Neutrophil (primary cell): ENCODE measurements at regions not wholly inside any gene's neighbourhood (a gene's known extent, or its start where the extent isn't known, plus 50 kb on each side); places are given as distances from the start of the nearest gene placed in this dataset.
"Not testable (repeated sequence)": the region's sequence is repeated elsewhere in the genome, so short reads cannot be mapped to it uniquely, and the experiment has no call there.

Source experiments
- H3K27ac ChIP-seq: fragments of 200-600 bp; sonication (generic); 2 replicates; pipeline ENCODE4 v1.5.1; 2016; ENCODE audit warnings: mild to moderate bottlenecking, moderate library complexity
- H3K27me3 ChIP-seq: fragments of 200-600 bp; sonication (generic); 2 replicates; pipeline ENCODE4 v1.6.0; 2016; ENCODE audit warnings: mild to moderate bottlenecking
- H3K36me3 ChIP-seq: fragments of 200-600 bp; sonication (generic); 2 replicates; pipeline ENCODE4 v1.5.1; 2017
- H3K4me1 ChIP-seq, 2 experiments: fragments of 200-600 bp in 1 of 2; sonication (generic) in 1 of 2; 1 replicate in 1 of 2; 2 replicates in 1 of 2; pipeline versions ENCODE4 v1.5.1 to v1.6.1; 2013 to 2016; ENCODE audit warnings: low read depth in 1 of 2, low read length in 1 of 2, mild to moderate bottlenecking in 1 of 2, moderate library complexity in 1 of 2; ENCODE audit not compliant: control insufficient read depth in 1 of 2, insufficient read depth in 1 of 2
- H3K4me3 ChIP-seq, 2 experiments: fragments of 200-600 bp in 1 of 2; sonication (generic) in 1 of 2; 1 replicate in 1 of 2; 2 replicates in 1 of 2; pipeline ENCODE4 v1.5.1; 2013 to 2016; ENCODE audit warnings: low read depth in 1 of 2, low read length in 1 of 2, mild to moderate bottlenecking in 1 of 2, moderate library complexity in 1 of 2
- H3K9me3 ChIP-seq: fragments of 200-600 bp; sonication (generic); 2 replicates; pipeline ENCODE4 v1.5.1; 2016
- TF ChIP-seq, protein P1 (sequence below): fragments of 200-600 bp; sonication (generic); IDR thresholded peaks from 2 replicates; pipeline ENCODE4 v1.5.1; 2016; ENCODE audit warnings: antibody characterized with exemption

GRCh38 chr9:36521148-36521547 is 51.5 kb upstream of the MELK start:
- Histone ChIP-seq H3K27me3 (no peaks in the 10 kb centered on the region), H3K9me3 (no peaks in the 10 kb centered on the region), H3K36me3 (no peaks in the 10 kb centered on the region), H3K4me3 (no peak overlapping the region), H3K27ac (no peak overlapping the region), H3K4me1 (no peaks in the 10 kb centered on the region)
- TF ChIP-seq, protein P1, sequence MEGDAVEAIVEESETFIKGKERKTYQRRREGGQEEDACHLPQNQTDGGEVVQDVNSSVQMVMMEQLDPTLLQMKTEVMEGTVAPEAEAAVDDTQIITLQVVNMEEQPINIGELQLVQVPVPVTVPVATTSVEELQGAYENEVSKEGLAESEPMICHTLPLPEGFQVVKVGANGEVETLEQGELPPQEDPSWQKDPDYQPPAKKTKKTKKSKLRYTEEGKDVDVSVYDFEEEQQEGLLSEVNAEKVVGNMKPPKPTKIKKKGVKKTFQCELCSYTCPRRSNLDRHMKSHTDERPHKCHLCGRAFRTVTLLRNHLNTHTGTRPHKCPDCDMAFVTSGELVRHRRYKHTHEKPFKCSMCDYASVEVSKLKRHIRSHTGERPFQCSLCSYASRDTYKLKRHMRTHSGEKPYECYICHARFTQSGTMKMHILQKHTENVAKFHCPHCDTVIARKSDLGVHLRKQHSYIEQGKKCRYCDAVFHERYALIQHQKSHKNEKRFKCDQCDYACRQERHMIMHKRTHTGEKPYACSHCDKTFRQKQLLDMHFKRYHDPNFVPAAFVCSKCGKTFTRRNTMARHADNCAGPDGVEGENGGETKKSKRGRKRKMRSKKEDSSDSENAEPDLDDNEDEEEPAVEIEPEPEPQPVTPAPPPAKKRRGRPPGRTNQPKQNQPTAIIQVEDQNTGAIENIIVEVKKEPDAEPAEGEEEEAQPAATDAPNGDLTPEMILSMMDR = no peak

GRCh38 chr9:36517131-36517530 is 55.6 kb upstream of the MELK start:
- H3K27me3 ChIP-seq = no peaks in the 10 kb centered on the region
- H3K4me3 ChIP-seq = no peak overlapping the region
- H3K27ac ChIP-seq = no peak overlapping the region
- H3K9me3 ChIP-seq = no peaks in the 10 kb centered on the region
- TF ChIP-seq, protein P1 = no peak
- H3K4me1 ChIP-seq = no peaks in the 10 kb centered on the region
- H3K36me3 ChIP-seq = no peaks in the 10 kb centered on the region

GRCh38 chr9:36504156-36504555 is 68.5 kb upstream of the MELK start:
- Histone ChIP-seq H3K4me1 (no peaks in the 10 kb centered on the region), H3K27me3 (peaks cover 4% of the 10 kb centered on the region), H3K27ac (no peak overlapping the region), H3K4me3 (no peak overlapping the region), H3K36me3 (no peaks in the 10 kb centered on the region), H3K9me3 (no peaks in the 10 kb centered on the region)
- TF ChIP-seq, protein P1 = no peak

DNA sequence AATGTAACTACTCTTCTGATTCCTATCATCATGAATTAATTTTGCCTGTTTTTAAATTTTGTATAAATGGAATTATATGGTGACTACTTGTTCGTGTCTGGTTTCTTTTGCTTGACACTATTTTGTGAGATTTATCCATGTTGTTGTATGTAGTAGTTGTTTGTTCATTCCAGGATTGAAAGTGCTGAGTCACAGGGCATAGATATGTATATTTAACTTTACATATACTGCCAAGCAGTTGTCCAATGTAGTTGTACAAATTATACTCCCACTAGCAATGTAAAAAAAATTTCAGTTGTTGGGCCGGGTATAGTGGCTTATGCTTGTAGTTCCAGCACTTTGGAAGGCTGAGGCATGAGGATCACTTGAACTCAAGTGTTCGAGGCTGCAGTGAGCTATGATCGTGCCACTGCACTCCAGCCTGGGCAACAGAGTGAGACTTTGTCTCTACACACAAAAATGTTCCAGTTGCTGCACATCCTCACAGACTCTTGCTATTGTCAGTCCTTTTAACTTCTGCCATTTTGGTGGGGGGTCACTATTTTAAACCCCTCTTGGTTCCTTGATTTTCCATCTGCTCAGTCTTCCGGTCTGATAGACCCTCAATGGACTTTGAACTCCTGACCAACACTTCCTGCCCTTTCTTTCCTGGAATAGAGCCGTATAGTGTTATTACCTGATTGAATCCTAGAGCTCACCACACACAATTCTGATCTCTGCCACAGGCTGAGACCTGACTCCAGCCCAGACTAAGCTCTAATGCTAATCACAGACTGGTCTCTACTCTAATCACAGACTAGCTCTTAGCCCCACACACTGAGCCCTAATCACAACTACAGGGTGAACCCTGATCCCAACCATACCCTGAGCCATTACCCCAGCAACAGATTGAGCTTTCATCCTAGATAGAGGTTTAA is 69.3 kb upstream of the MELK start:
- TF ChIP-seq, protein P1 = no peak
- Histone ChIP-seq H3K4me3 (no peak overlapping the region), H3K36me3 (no peaks in the 10 kb centered on the region), H3K27me3 (no peaks in the 10 kb centered on the region), H3K9me3 (no peaks in the 10 kb centered on the region), H3K27ac (no peak overlapping the region), H3K4me1 (no peaks in the 10 kb centered on the region)

- H3K36me3 ChIP-seq = no peaks in the 10 kb centered on the region
- H3K9me3 ChIP-seq = no peaks in the 10 kb centered on the region
- H3K4me3 ChIP-seq = no peak overlapping the region
- TF ChIP-seq, protein P1 = no peak
- no peaks in the 10 kb centered on the region for H3K27me3 ChIP-seq
- H3K27ac ChIP-seq = no peak overlapping the region
- H3K4me1 ChIP-seq = no peaks in the 10 kb centered on the region
These were observed 71.0 kb upstream of the MELK start for GRCh38 chr9:36501727-36502126.

- H3K27me3 ChIP-seq, H3K36me3 ChIP-seq, H3K4me1 ChIP-seq, H3K27ac ChIP-seq, H3K9me3 ChIP-seq, H3K4me3 ChIP-seq: not testable (repeated sequence)
These were observed 71.8 kb upstream of the MELK start for GRCh38 chr9:36500931-36501330.
